GM12892 (cell line): ENCODE measurements at regions not wholly inside any gene's neighbourhood (a gene's known extent, or its start where the extent isn't known, plus 50 kb on each side); places are given as distances from the start of the nearest gene placed in this dataset.
A peak's percentile ranks its signal among the peaks of the same experiment; 100 is the strongest.

Source experiments
- DNase-seq: peaks from one replicate; pipeline ENCODE4 v3.0.0; 2011; ENCODE audit not compliant: insufficient read length
- FAIRE-seq: peaks from 2 replicates; lab custom pipeline; 2011; peaks lifted over from hg19 to GRCh38; lab: Jason Lieb, UNC
- POLR2A ChIP-seq: IDR thresholded peaks from 2 replicates; pipeline ENCODE4 v1.6.1; 2011; ENCODE audit warnings: low read depth, low read length, control low read depth
- POLR2AphosphoS5 ChIP-seq: IDR thresholded peaks from 2 replicates; pipeline ENCODE4 v1.6.1; 2011; ENCODE audit warnings: low read depth, low read length, control low read depth
- TAF1 ChIP-seq: IDR thresholded peaks from 2 replicates; pipeline ENCODE4 v1.6.1; 2011; ENCODE audit warnings: low read depth, mild to moderate bottlenecking, control low read depth, low read length, borderline replicate concordance

DNA sequence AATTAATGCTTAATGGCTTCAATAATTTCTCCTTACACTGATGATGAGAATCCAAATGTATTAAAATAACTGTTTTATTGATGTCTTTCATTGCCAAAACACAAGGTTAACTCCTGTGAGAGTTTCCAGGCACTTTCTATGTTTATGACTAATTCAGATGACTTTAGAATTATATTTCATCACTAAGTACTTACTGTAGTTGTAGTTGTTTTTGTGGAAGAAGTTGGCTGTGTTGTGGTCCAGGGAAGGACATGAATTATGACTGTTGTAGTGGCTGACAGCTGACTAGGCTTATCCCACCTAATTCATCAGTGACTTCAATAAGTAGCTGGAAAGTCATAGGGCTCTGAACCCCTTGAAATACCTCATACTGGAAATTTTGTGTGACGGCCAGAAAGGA is 254.8 kb downstream of the HGF start:
- TF ChIP-seq TAF1 (no peak), POLR2AphosphoS5 (no peak), POLR2A (no peak)
- no peak for DNase-seq
- no peak for FAIRE-seq

- TF ChIP-seq TAF1 (no peak), POLR2AphosphoS5 (no peak), POLR2A (no peak)
- DNase-seq: no peak
- FAIRE-seq: no peak
Measured at GRCh38 chr7:81514546-81514945, 255.3 kb downstream of the HGF start.

DNA sequence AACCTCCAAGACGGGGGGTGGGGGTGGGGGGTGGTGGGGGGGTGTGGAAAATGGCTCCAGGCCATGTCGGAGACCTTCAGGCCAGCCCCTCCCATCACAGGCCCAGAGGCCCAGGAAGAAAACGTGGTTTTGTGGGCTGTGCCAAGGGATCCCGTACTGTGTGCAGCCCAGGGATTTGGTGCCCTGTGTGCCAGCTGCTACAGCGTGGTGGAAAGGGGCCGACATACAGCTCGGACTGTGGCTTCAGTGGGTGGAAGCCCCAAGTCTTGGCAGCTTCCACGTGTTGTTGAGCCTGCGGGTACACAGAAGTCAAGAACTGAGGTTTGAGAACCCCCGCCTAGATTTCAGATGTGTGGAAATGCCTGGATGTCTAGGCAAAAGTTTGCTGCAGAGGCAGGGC is 259.7 kb downstream of the HGF start:
- DNase-seq: no peak
- no peak for FAIRE-seq
- TF ChIP-seq POLR2AphosphoS5: no peak
- no peak for TF ChIP-seq POLR2A
- no peak for TF ChIP-seq TAF1

DNA sequence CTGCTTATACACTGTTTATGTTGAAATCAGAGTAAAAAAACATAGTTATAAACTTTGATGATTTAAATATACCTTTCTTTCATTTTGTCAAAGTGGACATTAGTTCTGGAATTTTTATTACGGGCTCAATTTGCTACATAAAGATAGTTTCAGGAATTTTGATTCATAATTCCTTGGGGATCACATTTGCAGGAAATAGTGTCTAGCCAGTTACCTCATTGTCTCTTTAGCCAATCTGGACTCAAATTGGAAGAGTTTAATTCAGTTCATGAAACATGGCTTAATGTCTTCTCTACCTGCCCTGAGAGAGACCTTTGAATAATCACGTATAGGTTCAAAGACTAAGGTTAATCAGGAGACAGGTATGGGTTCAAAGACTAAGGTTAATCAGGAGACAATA is 262.6 kb downstream of the HGF start:
- TF ChIP-seq POLR2AphosphoS5 (no peak), TAF1 (no peak), POLR2A (no peak)
- DNase-seq (no peak), FAIRE-seq (no peak)

- DNase-seq (no peak), FAIRE-seq (no peak)
- TF ChIP-seq POLR2AphosphoS5: no peak
- no peak for TF ChIP-seq TAF1
- no peak for TF ChIP-seq POLR2A
Measured at GRCh38 chr7:81506609-81507008, 263.2 kb downstream of the HGF start.

GRCh38 chr7:81503771-81504170 is 266.1 kb downstream of the HGF start:
- TF ChIP-seq POLR2A (no peak), TAF1 (no peak), POLR2AphosphoS5 (no peak)
- FAIRE-seq (no peak), DNase-seq (no peak)

DNA sequence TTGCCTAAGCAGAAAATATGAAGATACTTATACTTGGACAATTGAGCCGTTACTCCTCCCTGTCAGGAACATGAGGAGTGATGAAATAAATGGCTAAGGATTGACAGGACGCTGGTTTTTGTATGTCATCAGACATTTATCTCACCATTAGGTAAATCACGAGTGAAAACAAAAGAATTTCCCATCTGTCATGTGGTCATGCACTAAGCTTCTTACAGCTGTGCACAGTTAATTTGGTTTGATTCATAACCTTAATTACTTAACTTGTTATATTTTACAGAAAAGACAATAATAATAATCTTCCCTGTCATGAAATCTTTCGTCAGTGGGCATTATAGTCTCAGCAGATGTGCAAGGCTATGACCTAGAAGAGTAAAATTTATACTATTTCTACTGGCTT is 266.5 kb downstream of the HGF start:
- TF ChIP-seq POLR2AphosphoS5: no peak
- no peak for TF ChIP-seq POLR2A
- DNase-seq: no peak
- no peak for FAIRE-seq

DNA sequence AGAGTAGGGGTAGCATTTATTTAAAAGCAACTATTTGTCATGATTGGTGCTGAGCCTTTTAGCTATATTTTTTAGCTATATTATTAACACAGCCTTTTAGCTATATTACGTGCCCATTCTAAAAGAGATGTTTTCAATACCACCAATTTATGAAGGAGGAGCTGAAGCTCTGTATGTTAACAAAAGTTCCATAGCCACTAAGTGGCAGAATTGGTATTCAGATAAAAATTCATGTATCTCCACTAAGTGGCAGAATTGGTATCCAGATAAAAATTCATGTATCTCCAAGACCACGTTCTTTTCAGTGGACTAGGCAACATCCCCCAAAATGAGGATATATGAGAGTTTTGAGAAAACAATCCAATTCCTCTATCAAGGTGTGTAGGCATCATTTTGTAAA is 268.6 kb downstream of the HGF start:
- TF ChIP-seq POLR2A (no peak), POLR2AphosphoS5 (no peak), TAF1 (no peak)
- DNase-seq: no peak
- FAIRE-seq: no peak

- FAIRE-seq: no peak
- DNase-seq: no peak
- TF ChIP-seq POLR2AphosphoS5 (no peak), TAF1 (no peak), POLR2A (no peak)
Measured at GRCh38 chr7:81500631-81501030, 269.2 kb downstream of the HGF start.

DNA sequence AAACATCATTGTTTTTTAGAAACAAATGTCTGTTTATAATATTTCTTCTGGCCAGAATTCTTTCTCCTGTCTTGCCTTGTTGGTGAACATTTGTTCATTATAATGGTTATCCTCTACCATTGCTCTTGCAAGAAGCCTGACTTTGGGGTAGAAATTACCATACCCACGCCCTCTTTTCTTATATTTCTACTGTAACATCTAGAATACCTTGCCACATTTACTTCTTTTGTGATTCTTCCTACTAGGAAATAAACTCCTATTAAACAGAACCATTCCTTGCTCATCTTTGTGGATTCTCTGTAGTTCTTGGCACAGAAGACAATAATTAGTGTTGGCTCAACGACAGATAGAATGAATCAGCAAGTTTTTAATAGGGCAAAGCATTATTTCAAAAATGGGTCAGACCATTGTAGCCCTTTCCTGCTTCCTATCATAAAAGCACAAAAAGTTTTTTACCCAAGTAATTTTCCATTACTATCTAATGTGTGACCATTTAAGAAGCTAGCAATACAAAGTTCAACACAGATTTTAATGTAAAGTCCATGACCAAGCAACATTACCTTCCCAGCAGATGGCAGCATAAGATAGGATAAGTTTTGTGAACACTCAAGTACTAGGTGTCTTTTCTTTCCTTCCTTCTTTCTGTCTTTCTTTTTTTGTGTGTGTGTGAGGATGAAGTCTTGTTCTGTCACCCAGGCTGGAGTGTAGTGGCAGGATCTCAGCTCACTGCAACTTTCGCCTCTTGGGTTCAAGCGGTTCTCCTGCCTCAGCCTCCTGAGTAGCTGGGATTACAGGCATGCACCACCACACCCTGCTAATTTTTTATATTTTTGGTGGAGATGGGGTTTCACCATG is 270.4 kb downstream of the HGF start:
- no peak for DNase-seq
- peak; percentile 81 for FAIRE-seq

DNA sequence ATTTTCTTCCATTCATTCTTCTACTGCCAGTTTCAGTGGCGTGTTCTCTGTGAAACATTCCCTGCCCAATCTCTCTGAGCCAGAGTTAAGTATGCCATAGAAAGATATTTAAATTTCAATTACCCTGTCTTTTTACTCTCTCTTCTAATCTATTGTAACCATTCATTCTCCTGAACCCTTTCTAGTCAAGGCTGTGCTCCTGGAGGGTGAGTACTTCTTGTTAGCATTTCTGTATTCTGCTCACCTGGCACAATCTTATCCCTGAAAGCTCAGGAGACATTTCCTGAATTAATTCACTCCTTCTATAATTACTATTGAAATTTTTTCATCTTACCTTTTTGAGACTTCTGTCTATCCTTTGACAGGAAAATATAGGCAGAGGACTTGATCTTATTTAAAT is 271.7 kb downstream of the HGF start:
- TF ChIP-seq TAF1 (no peak), POLR2AphosphoS5 (no peak), POLR2A (no peak)
- FAIRE-seq (no peak), DNase-seq (no peak)

More for the DNA sequence above, 270.4 kb downstream of the HGF start:
- no peak for TF ChIP-seq POLR2AphosphoS5
- TF ChIP-seq TAF1: no peak
- TF ChIP-seq POLR2A: no peak

DNA sequence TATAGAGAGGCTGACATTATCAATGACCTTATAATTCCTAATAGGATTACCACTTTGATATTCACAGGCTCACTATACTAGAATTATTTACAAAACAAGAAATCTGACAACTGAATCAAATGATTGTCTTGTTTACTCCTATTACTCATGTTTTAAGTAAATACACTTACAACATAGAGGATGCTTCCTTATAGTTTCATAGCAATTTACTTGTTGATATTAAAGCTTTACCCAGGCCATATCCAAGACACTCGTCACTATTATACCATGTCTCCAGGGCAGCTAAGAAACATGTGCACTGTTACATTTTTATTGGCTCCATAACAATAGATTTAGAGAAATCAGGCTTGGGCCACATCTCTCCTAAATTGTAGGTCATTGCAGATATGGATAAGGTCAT is 276.9 kb downstream of the HGF start:
- FAIRE-seq (no peak), DNase-seq (no peak)
- no peak for TF ChIP-seq TAF1
- TF ChIP-seq POLR2AphosphoS5: no peak
- no peak for TF ChIP-seq POLR2A

DNA sequence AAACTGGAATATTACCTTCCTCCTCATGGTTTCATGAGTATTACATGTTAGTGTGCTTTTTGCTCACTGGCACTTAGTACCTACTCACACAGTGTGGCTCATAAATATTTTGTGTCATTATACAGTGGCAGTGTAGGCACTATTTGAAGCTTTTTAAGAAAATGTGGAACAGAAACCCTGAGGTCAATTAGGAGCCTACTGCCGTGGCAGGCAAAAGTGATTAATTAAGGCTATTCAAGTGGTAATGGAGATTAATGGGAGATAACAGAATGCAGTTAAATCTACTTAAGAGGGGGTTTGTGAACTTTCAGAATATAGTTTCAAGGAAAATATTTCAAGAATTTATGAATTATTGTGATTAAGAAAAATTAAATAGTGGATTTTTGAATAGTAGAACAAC is 277.6 kb downstream of the HGF start:
- FAIRE-seq (no peak), DNase-seq (no peak)
- TF ChIP-seq POLR2A (no peak), POLR2AphosphoS5 (no peak), TAF1 (no peak)
